Lung (tissue), 11 donors: ENCODE measurements at regions not wholly inside any gene's neighbourhood (a gene's known extent, or its start where the extent isn't known, plus 50 kb on each side); places are given as distances from the start of the nearest gene placed in this dataset.
"Not testable (repeated sequence)": the region's sequence is repeated elsewhere in the genome, so short reads cannot be mapped to it uniquely, and the experiment has no call there.

Experiments used
- ATAC-seq: fragments of 200-7000 bp; cut with Tn5 transposase; one replicate; pipeline ENCODE4 v1.9.1; 2020; ENCODE audit warnings: moderate number of reproducible peaks; ENCODE audit not compliant: insufficient read depth, low FRiP score
- DNase-seq, 3 donors: peaks; one replicate each; pipeline ENCODE4 v3.0.0-alpha.2; 2013 to 2017
- H3K27ac ChIP-seq, 2 donors: one replicate each; pipeline ENCODE4 v1.5.1; 2013; ENCODE audit warnings: mild to moderate bottlenecking in 2 of 2, moderate library complexity in 2 of 2, control low read depth in 1 of 2, inconsistent platforms in 1 of 2, low read depth in 1 of 2, low read length in 1 of 2
- H3K27me3 ChIP-seq, 3 donors: one replicate each; pipeline ENCODE4 v1.5.1; 2013; ENCODE audit warnings: low read length in 2 of 3; ENCODE audit not compliant: control insufficient read depth in 3 of 3, insufficient read depth in 3 of 3
- H3K36me3 ChIP-seq, 4 donors: one replicate each; pipeline ENCODE4 v1.5.1; 2013; ENCODE audit warnings: low read length in 4 of 4, mild to moderate bottlenecking in 1 of 4, moderate library complexity in 1 of 4; ENCODE audit not compliant: control insufficient read depth in 4 of 4, insufficient read depth in 4 of 4
- H3K4me1 ChIP-seq, 5 donors: one replicate each; pipeline ENCODE4 v1.5.1; 2013; ENCODE audit warnings: low read length in 5 of 5, mild to moderate bottlenecking in 2 of 5, moderate library complexity in 1 of 5; ENCODE audit not compliant: control insufficient read depth in 5 of 5, insufficient read depth in 5 of 5
- H3K4me3 ChIP-seq: one replicate; pipeline ENCODE4 v1.5.1; 2013; ENCODE audit warnings: mild to moderate bottlenecking, control low read depth, moderate library complexity
- H3K9ac ChIP-seq, 2 donors: one replicate each; pipeline ENCODE4 v1.5.1; 2013; ENCODE audit warnings: low read length in 2 of 2, control low read depth in 1 of 2; ENCODE audit not compliant: insufficient read depth in 1 of 2
- H3K9me3 ChIP-seq, 4 donors: one replicate each; pipeline ENCODE4 v1.5.1; 2013; ENCODE audit warnings: low read length in 3 of 4, mild to moderate bottlenecking in 1 of 4, moderate library complexity in 1 of 4; ENCODE audit not compliant: control insufficient read depth in 4 of 4, insufficient read depth in 3 of 4
- WGBS, 2 donors: extraction: QIAGEN DNeasy Blood & Tissue Kit; methylation state at CpG; one replicate each; pipeline ENCODE4 v1.1.7; 2013; 5-methylcytosine and 5-hydroxymethylcytosine counted together
- TF ChIP-seq, protein P1 (sequence below): IDR thresholded peaks from 2 replicates; pipeline ENCODE4 v1.5.1; 2012; ENCODE audit warnings: mild to moderate bottlenecking; ENCODE audit errors: control extremely low read depth, extremely low read depth
- donor health status: control.
- donor health status: control.
- donor health status: Bipolar disorder and iron deficiency.
- donor health status: healthy.
- donor health status: DM: yes; HTN: yes; CAD: no.

DNA sequence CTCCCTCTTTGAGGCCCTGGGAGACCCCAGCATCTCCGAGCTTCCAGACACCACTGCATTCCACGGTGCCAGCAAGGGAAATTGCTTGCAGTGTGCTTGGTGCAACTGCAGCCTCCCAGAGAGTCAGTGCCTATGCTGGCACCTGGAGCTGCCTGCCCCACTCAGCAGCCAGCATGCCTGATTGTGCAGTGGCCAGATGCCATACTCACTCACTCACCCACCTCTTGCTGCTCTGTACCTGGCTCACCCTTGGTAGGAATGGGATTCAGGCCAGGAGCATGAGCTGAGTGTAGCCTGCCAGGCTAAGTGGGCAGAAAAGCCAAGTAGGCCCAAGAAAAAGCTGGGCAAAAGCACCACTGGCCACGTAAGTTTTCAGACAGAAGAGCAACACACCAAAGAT, 651.4 kb downstream of the GABRG1 start:
- Histone ChIP-seq H3K4me1 (no peaks in the 10 kb centered on the region), H3K9me3 (peaks cover 0 to 16% (median 4%) of the 10 kb centered on the region in 4 donors), H3K9ac (no peak overlapping the region), H3K27me3 (no peaks in the 10 kb centered on the region), H3K36me3 (no peaks in the 10 kb centered on the region), H3K27ac (no peak overlapping the region), H3K4me3 (no peak overlapping the region)
- no peak for ATAC-seq
- 75 to 78% methylated on average over 3 of the region's 3 CpGs for WGBS, 2 donors
- TF ChIP-seq, protein P1, sequence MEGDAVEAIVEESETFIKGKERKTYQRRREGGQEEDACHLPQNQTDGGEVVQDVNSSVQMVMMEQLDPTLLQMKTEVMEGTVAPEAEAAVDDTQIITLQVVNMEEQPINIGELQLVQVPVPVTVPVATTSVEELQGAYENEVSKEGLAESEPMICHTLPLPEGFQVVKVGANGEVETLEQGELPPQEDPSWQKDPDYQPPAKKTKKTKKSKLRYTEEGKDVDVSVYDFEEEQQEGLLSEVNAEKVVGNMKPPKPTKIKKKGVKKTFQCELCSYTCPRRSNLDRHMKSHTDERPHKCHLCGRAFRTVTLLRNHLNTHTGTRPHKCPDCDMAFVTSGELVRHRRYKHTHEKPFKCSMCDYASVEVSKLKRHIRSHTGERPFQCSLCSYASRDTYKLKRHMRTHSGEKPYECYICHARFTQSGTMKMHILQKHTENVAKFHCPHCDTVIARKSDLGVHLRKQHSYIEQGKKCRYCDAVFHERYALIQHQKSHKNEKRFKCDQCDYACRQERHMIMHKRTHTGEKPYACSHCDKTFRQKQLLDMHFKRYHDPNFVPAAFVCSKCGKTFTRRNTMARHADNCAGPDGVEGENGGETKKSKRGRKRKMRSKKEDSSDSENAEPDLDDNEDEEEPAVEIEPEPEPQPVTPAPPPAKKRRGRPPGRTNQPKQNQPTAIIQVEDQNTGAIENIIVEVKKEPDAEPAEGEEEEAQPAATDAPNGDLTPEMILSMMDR: no peak
- no peak for DNase-seq

DNA sequence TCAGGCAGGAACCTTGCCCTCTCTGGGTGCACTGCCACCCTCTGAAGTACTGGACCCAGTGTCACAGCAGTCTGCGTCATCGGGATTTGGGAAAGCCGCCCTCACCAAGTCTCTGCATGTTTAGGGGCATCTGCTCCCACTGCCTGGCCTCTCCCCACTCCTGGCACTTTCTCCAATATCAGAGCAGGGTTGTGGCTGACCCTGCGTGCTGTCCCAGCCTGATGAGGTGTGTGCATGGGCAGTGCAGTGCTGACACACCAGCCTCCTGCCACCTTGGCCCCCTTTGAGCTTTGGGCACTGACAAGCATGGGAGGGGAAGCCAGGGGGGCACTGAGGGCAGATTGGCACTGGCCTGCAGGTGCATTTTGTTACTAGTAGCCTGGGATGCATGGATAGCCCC, 652.5 kb downstream of the GABRG1 start:
- no peak for ATAC-seq
- 93 to 100% methylated on average over 4 of the region's 4 CpGs for WGBS, 2 donors
- Histone ChIP-seq H3K27me3 (no peaks in the 10 kb centered on the region), H3K4me3 (no peak overlapping the region), H3K36me3 (no peaks in the 10 kb centered on the region), H3K4me1 (no peaks in the 10 kb centered on the region), H3K27ac (no peak overlapping the region), H3K9me3 (peaks cover 0 to 11% (median 2%) of the 10 kb centered on the region in 4 donors), H3K9ac (no peak overlapping the region)
- no peak for DNase-seq
- TF ChIP-seq, protein P1: no peak

DNA sequence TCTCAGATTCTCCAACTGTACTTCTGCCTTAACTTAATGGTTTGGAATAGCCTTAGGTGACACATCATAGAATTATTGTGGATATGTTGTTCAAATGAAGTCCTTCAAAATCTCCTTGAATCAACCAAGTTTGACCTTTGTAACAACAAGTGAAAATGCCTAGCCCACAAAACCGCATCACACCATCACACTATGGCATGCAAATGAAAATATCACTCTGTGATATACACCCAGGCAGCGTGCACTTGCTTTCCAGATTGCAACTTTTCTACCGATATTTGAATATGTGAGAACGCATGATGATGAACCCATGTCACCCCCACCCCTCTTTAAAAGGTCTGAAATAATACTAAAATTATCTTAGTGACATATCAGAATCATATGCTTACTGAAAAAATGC, 656.7 kb downstream of the GABRG1 start:
- H3K27ac ChIP-seq: no peak overlapping the region
- no peak overlapping the region for H3K4me3 ChIP-seq
- H3K9ac ChIP-seq: no peak overlapping the region
- no peaks in the 10 kb centered on the region for H3K36me3 ChIP-seq
- WGBS, 2 donors: 90 to 91% methylated on average over 4 of the region's 4 CpGs
- DNase-seq (no peak), ATAC-seq (no peak)
- H3K9me3 ChIP-seq: peaks cover 0 to 8% (median 2%) of the 10 kb centered on the region in 4 donors
- no peaks in the 10 kb centered on the region for H3K4me1 ChIP-seq
- no peaks in the 10 kb centered on the region for H3K27me3 ChIP-seq
- TF ChIP-seq, protein P1: no peak

DNA sequence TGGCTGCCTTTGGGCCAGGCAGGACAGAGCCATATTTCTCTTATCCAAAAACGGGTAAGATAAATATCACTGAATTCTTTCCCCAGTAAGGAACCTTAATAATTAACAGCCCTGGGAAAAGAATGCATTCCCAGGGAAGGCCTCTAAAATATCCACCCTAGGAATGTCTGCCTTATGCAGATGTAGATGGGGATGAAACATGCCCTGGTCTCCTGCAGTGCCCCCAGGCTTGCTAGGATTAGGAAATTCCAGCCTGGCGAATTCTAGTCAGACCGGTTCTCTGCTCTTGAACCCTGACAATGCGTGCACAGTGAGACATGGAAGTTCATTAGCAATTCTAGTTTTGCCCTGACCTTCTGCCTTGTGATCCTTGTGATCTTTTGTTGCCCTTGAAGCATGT, 663.7 kb downstream of the GABRG1 start:
- WGBS, 2 donors: 83 to 84% methylated on average over 4 of the region's 4 CpGs
- not testable (repeated sequence) for DNase-seq, H3K9me3 ChIP-seq, H3K27ac ChIP-seq, ATAC-seq, H3K4me1 ChIP-seq, H3K9ac ChIP-seq, H3K4me3 ChIP-seq, H3K27me3 ChIP-seq, H3K36me3 ChIP-seq
